Peyer's patch (tissue), 4 donors: ENCODE measurements at regions not wholly inside any gene's neighbourhood (a gene's known extent, or its start where the extent isn't known, plus 50 kb on each side); places are given as distances from the start of the nearest gene placed in this dataset.
"Not testable (repeated sequence)": the region's sequence is repeated elsewhere in the genome, so short reads cannot be mapped to it uniquely, and the experiment has no call there.

Experiments
- DNase-seq, 3 donors: peaks; one replicate each; pipeline ENCODE4 v3.0.0-alpha.2; 2017 to 2019
- H3K27ac ChIP-seq, 4 donors: fragments of 200-600 bp; sonication (generic); one replicate each; pipeline ENCODE4 v1.5.1; 2016 to 2019
- H3K27me3 ChIP-seq, 2 donors: fragments of 200-600 bp; sonication (generic); one replicate each; pipeline ENCODE4 v1.5.1; 2019
- H3K36me3 ChIP-seq, 3 donors: fragments of 200-600 bp; sonication (generic); one replicate each; pipeline ENCODE4 v1.5.1; 2016 to 2019
- H3K4me1 ChIP-seq, 4 donors: fragments of 200-600 bp; sonication (generic); one replicate each; pipeline ENCODE4 v1.5.1; 2016 to 2019
- H3K4me3 ChIP-seq, 4 donors: fragments of 200-600 bp; sonication (generic); 1 replicate in 3 of 4; 2 replicates in 1 of 4; pipeline ENCODE4 v1.5.1; 2016 to 2019; ENCODE audit warnings: mild to moderate bottlenecking in 1 of 4
- H3K9me3 ChIP-seq, 4 donors: fragments of 200-600 bp; sonication (generic); one replicate each; pipeline ENCODE4 v1.5.1; 2016 to 2019; ENCODE audit warnings: mild to moderate bottlenecking in 1 of 4
- CTCF ChIP-seq, 6 experiments: fragments of 450-650 bp in 4 of 6; fragments of 200-600 bp in 2 of 6; sonication (generic) in 1 of 6; IDR thresholded peaks; one replicate each; pipeline ENCODE4 v1.5.1; 2017 to 2019; ENCODE audit warnings: antibody characterized with exemption in 6 of 6, mild to moderate bottlenecking in 3 of 6, moderate library complexity in 1 of 6
- POLR2A ChIP-seq, 2 donors: fragments of 450-650 bp; IDR thresholded peaks; one replicate each; pipeline ENCODE4 v1.5.1; 2017; ENCODE audit warnings: antibody characterized with exemption in 2 of 2, mild to moderate bottlenecking in 2 of 2, moderate library complexity in 2 of 2

- no peaks in the 10 kb centered on the region for H3K36me3 ChIP-seq
- H3K27me3 ChIP-seq, result no peaks in the 10 kb centered on the region
- TF ChIP-seq POLR2A (IDR thresholded peaks at IDR 0.05) (no peak), CTCF (IDR thresholded peaks at IDR 0.05) (no peak)
- H3K4me3 ChIP-seq, result no peak overlapping the region
- H3K27ac ChIP-seq, result no peak overlapping the region
- no peak for DNase-seq
- no peaks in the 10 kb centered on the region for H3K4me1 ChIP-seq
- no peaks in the 10 kb centered on the region for H3K9me3 ChIP-seq
Observed at GRCh38 chr3:102727340-102727739, 292.5 kb downstream of the ZPLD1 start.

GRCh38 chr3:102732581-102732980 lies 297.8 kb downstream of the ZPLD1 start:
- DNase-seq, H3K4me3 ChIP-seq, H3K27me3 ChIP-seq, H3K9me3 ChIP-seq, H3K4me1 ChIP-seq, H3K27ac ChIP-seq, H3K36me3 ChIP-seq: not testable (repeated sequence)

GRCh38 chr3:102733791-102734563 lies 299.2 kb downstream of the ZPLD1 start:
- no peaks in the 10 kb centered on the region for H3K4me1 ChIP-seq
- no peak for DNase-seq
- H3K9me3 ChIP-seq, result no peaks in the 10 kb centered on the region
- H3K27ac ChIP-seq, result no peak overlapping the region
- H3K27me3 ChIP-seq, result no peaks in the 10 kb centered on the region
- no peak overlapping the region for H3K4me3 ChIP-seq
- no peaks in the 10 kb centered on the region for H3K36me3 ChIP-seq
- TF ChIP-seq CTCF (IDR thresholded peaks at IDR 0.05) (no peak), POLR2A (IDR thresholded peaks at IDR 0.05) (no peak)

GRCh38 chr3:102735311-102735710 lies 300.5 kb downstream of the ZPLD1 start:
- Histone ChIP-seq H3K4me3 (no peak overlapping the region), H3K27me3 (no peaks in the 10 kb centered on the region), H3K36me3 (no peaks in the 10 kb centered on the region), H3K27ac (no peak overlapping the region), H3K4me1 (no peaks in the 10 kb centered on the region), H3K9me3 (no peaks in the 10 kb centered on the region)
- TF ChIP-seq POLR2A (IDR thresholded peaks at IDR 0.05) (no peak), CTCF (IDR thresholded peaks at IDR 0.05) (no peak)
- no peak for DNase-seq

- no peak for DNase-seq
- Histone ChIP-seq H3K36me3 (no peaks in the 10 kb centered on the region), H3K9me3 (no peaks in the 10 kb centered on the region), H3K27ac (no peak overlapping the region), H3K4me1 (no peaks in the 10 kb centered on the region), H3K27me3 (no peaks in the 10 kb centered on the region), H3K4me3 (no peak overlapping the region)
- TF ChIP-seq CTCF (IDR thresholded peaks at IDR 0.05) (no peak), POLR2A (IDR thresholded peaks at IDR 0.05) (no peak)
Observed at GRCh38 chr3:102736288-102736974, 301.6 kb downstream of the ZPLD1 start.

- H3K27ac ChIP-seq, result no peak overlapping the region
- TF ChIP-seq CTCF (IDR thresholded peaks at IDR 0.05) (no peak), POLR2A (IDR thresholded peaks at IDR 0.05) (no peak)
- H3K27me3 ChIP-seq, result no peaks in the 10 kb centered on the region
- H3K9me3 ChIP-seq, result no peaks in the 10 kb centered on the region
- H3K36me3 ChIP-seq, result no peaks in the 10 kb centered on the region
- no peaks in the 10 kb centered on the region for H3K4me1 ChIP-seq
- DNase-seq, result no peak
- H3K4me3 ChIP-seq, result no peak overlapping the region
Observed at GRCh38 chr3:102736975-102737304, 302.1 kb downstream of the ZPLD1 start.
